ENCODE measurements at regions not wholly inside any gene's neighbourhood (a gene's known extent, or its start where the extent isn't known, plus 50 kb on each side); places are given as distances from the start of the nearest gene placed in this dataset.

- H3K27me3 Mint-ChIP-seq (ENCODE audit: low read depth): peaks cover 3% of the 10 kb centered on the region
- H3K9me3 Mint-ChIP-seq (ENCODE audit: low read depth): no peaks in the 10 kb centered on the region
- H3K4me1 Mint-ChIP-seq (ENCODE audit: low read depth): no peaks in the 10 kb centered on the region
- no peak overlapping the region for H3K27ac Mint-ChIP-seq (ENCODE audit: unreplicated experiment)
- H3K36me3 Mint-ChIP-seq (ENCODE audit: low read depth): no peaks in the 10 kb centered on the region
- no peak overlapping the region for H3K4me3 Mint-ChIP-seq (ENCODE audit: unreplicated experiment)
- TF ChIP-seq CTCF (IDR thresholded peaks at IDR 0.05): no peak
- no peak for DNase-seq (ENCODE audit: low spot score)
Observed at GRCh38 chr5:167664222-167664804, 627.1 kb upstream of the WWC1 start.

- Mint-ChIP-seq H3K4me3 (ENCODE audit: unreplicated experiment) (no peak overlapping the region), H3K27me3 (ENCODE audit: low read depth) (peaks cover 3% of the 10 kb centered on the region), H3K4me1 (ENCODE audit: low read depth) (no peaks in the 10 kb centered on the region), H3K9me3 (ENCODE audit: low read depth) (no peaks in the 10 kb centered on the region), H3K27ac (ENCODE audit: unreplicated experiment) (no peak overlapping the region), H3K36me3 (ENCODE audit: low read depth) (no peaks in the 10 kb centered on the region)
- TF ChIP-seq CTCF (IDR thresholded peaks at IDR 0.05): no peak
- no peak for DNase-seq (ENCODE audit: low spot score)
Observed at GRCh38 chr5:167665841-167666375, 625.5 kb upstream of the WWC1 start.

GRCh38 chr5:167671176-167671575, 620.3 kb upstream of the WWC1 start:
- no peak for DNase-seq (ENCODE audit: low spot score)
- no peak for TF ChIP-seq CTCF (IDR thresholded peaks at IDR 0.05)
- Mint-ChIP-seq H3K4me1 (ENCODE audit: low read depth) (no peaks in the 10 kb centered on the region), H3K4me3 (ENCODE audit: unreplicated experiment) (no peak overlapping the region), H3K27me3 (ENCODE audit: low read depth) (peaks cover 3% of the 10 kb centered on the region), H3K9me3 (ENCODE audit: low read depth) (peaks cover under 1% of the 10 kb centered on the region), H3K36me3 (ENCODE audit: low read depth) (no peaks in the 10 kb centered on the region), H3K27ac (ENCODE audit: unreplicated experiment) (no peak overlapping the region)

GRCh38 chr5:167673942-167674341, 617.5 kb upstream of the WWC1 start:
- no peak for TF ChIP-seq CTCF (IDR thresholded peaks at IDR 0.05)
- Mint-ChIP-seq H3K4me3 (ENCODE audit: unreplicated experiment) (no peak overlapping the region), H3K4me1 (ENCODE audit: low read depth) (no peaks in the 10 kb centered on the region), H3K27me3 (ENCODE audit: low read depth) (no peaks in the 10 kb centered on the region), H3K9me3 (ENCODE audit: low read depth) (peaks cover 18% of the 10 kb centered on the region), H3K27ac (ENCODE audit: unreplicated experiment) (no peak overlapping the region), H3K36me3 (ENCODE audit: low read depth) (peaks cover 1% of the 10 kb centered on the region)
- DNase-seq (ENCODE audit: low spot score): no peak

- H3K27ac Mint-ChIP-seq (ENCODE audit: unreplicated experiment): no peak overlapping the region
- no peak for DNase-seq (ENCODE audit: low spot score)
- peaks cover 23% of the 10 kb centered on the region for H3K9me3 Mint-ChIP-seq (ENCODE audit: low read depth)
- no peaks in the 10 kb centered on the region for H3K27me3 Mint-ChIP-seq (ENCODE audit: low read depth)
- no peak overlapping the region for H3K4me3 Mint-ChIP-seq (ENCODE audit: unreplicated experiment)
- no peaks in the 10 kb centered on the region for H3K4me1 Mint-ChIP-seq (ENCODE audit: low read depth)
- no peak for TF ChIP-seq CTCF (IDR thresholded peaks at IDR 0.05)
- H3K36me3 Mint-ChIP-seq (ENCODE audit: low read depth): peaks cover 1% of the 10 kb centered on the region
Observed at GRCh38 chr5:167678481-167678880, 613.0 kb upstream of the WWC1 start.
